Mucosa of rectum (tissue), 2 donors: ENCODE measurements at regions not wholly inside any gene's neighbourhood (a gene's known extent, or its start where the extent isn't known, plus 50 kb on each side); places are given as distances from the start of the nearest gene placed in this dataset.
A peak's percentile ranks its signal among the peaks of the same experiment; 100 is the strongest.

Source experiments
- H3K27ac ChIP-seq, 2 donors: one replicate each; pipeline ENCODE4 v1.7.0; 2013; ENCODE audit warnings: inconsistent platforms in 2 of 2, low read depth in 2 of 2, low read length in 2 of 2
- H3K27me3 ChIP-seq, 2 donors: one replicate each; pipeline ENCODE4 v1.7.0; 2013; ENCODE audit warnings: low read length in 2 of 2; ENCODE audit not compliant: control insufficient read depth in 2 of 2, insufficient read depth in 2 of 2
- H3K36me3 ChIP-seq, 2 donors: one replicate each; pipeline ENCODE4 v1.7.0; 2013; ENCODE audit warnings: low read length in 2 of 2; ENCODE audit not compliant: control insufficient read depth in 2 of 2, insufficient read depth in 2 of 2
- H3K4me1 ChIP-seq, 2 donors: one replicate each; pipeline ENCODE4 v1.7.0; 2013; ENCODE audit warnings: low read length in 2 of 2, mild to moderate bottlenecking in 1 of 2; ENCODE audit not compliant: control insufficient read depth in 2 of 2, insufficient read depth in 2 of 2
- H3K4me3 ChIP-seq, 2 donors: one replicate each; pipeline ENCODE4 v1.7.0; 2013; ENCODE audit warnings: low read length in 2 of 2
- H3K9ac ChIP-seq, 2 donors: one replicate each; pipeline ENCODE4 v1.7.0; 2013; ENCODE audit warnings: low read length in 2 of 2, low read depth in 1 of 2, mild to moderate bottlenecking in 1 of 2
- H3K9me3 ChIP-seq, 2 donors: one replicate each; pipeline ENCODE4 v1.7.0; 2013; ENCODE audit warnings: low read length in 2 of 2; ENCODE audit not compliant: control insufficient read depth in 2 of 2
- donor health status: healthy.
- donor health status: Normal muscosa, but diverticular disease.

GRCh38 chr5:77948476-77948875 is 172.3 kb upstream of the TBCA start:
- no peak overlapping the region for H3K9ac ChIP-seq
- H3K27me3 ChIP-seq: peaks cover 0 to 4% of the 10 kb centered on the region in 2 donors
- no peak overlapping the region for H3K27ac ChIP-seq
- no peaks in the 10 kb centered on the region for H3K9me3 ChIP-seq
- H3K4me1 ChIP-seq: no peaks in the 10 kb centered on the region
- no peak overlapping the region for H3K4me3 ChIP-seq
- no peaks in the 10 kb centered on the region for H3K36me3 ChIP-seq

- Histone ChIP-seq H3K4me3 (no peak overlapping the region), H3K27me3 (peaks cover 0 to 4% of the 10 kb centered on the region in 2 donors), H3K4me1 (no peaks in the 10 kb centered on the region), H3K36me3 (no peaks in the 10 kb centered on the region), H3K9ac (no peak overlapping the region), H3K9me3 (no peaks in the 10 kb centered on the region), H3K27ac (no peak overlapping the region)
Observed at GRCh38 chr5:77947041-77947428, 170.9 kb upstream of the TBCA start.

- Histone ChIP-seq H3K36me3 (no peaks in the 10 kb centered on the region), H3K9ac (no peak overlapping the region), H3K27ac (no peak overlapping the region), H3K4me1 (no peaks in the 10 kb centered on the region), H3K4me3 (no peak overlapping the region), H3K9me3 (no peaks in the 10 kb centered on the region), H3K27me3 (peaks cover 0 to 4% of the 10 kb centered on the region in 2 donors)
Observed at GRCh38 chr5:77946381-77947040, 170.4 kb upstream of the TBCA start.

- Histone ChIP-seq H3K27me3 (peaks cover 0 to 4% of the 10 kb centered on the region in 2 donors), H3K9ac (no peak overlapping the region), H3K4me3 (no peak overlapping the region), H3K9me3 (no peaks in the 10 kb centered on the region), H3K27ac (no peak overlapping the region), H3K4me1 (no peaks in the 10 kb centered on the region), H3K36me3 (no peaks in the 10 kb centered on the region)
Observed at GRCh38 chr5:77945874-77946273, 169.7 kb upstream of the TBCA start.

- Histone ChIP-seq H3K27me3 (peaks cover 0 to 4% of the 10 kb centered on the region in 2 donors), H3K27ac (no peak overlapping the region), H3K9ac (no peak overlapping the region), H3K4me3 (no peak overlapping the region), H3K36me3 (no peaks in the 10 kb centered on the region), H3K9me3 (no peaks in the 10 kb centered on the region), H3K4me1 (no peaks in the 10 kb centered on the region)
Observed at GRCh38 chr5:77944757-77945340, 168.7 kb upstream of the TBCA start.

GRCh38 chr5:77943851-77944250 is 167.7 kb upstream of the TBCA start:
- H3K4me1 ChIP-seq: no peaks in the 10 kb centered on the region
- H3K27ac ChIP-seq: no peak overlapping the region
- no peak overlapping the region for H3K9ac ChIP-seq
- no peak overlapping the region for H3K4me3 ChIP-seq
- H3K9me3 ChIP-seq: no peaks in the 10 kb centered on the region
- H3K36me3 ChIP-seq: no peaks in the 10 kb centered on the region
- peaks cover 0 to 4% of the 10 kb centered on the region in 2 donors for H3K27me3 ChIP-seq

- no peak overlapping the region for H3K4me3 ChIP-seq
- H3K4me1 ChIP-seq: no peaks in the 10 kb centered on the region
- peaks cover 0 to 4% of the 10 kb centered on the region in 2 donors for H3K27me3 ChIP-seq
- no peak overlapping the region for H3K27ac ChIP-seq
- no peak overlapping the region for H3K9ac ChIP-seq
- no peaks in the 10 kb centered on the region for H3K36me3 ChIP-seq
- H3K9me3 ChIP-seq: no peaks in the 10 kb centered on the region
Observed at GRCh38 chr5:77942578-77943239, 166.6 kb upstream of the TBCA start.

GRCh38 chr5:77937015-77937908 is 161.1 kb upstream of the TBCA start:
- no peaks in the 10 kb centered on the region for H3K9me3 ChIP-seq
- H3K27ac ChIP-seq: peak overlapping the region in 1 of 2 donors; percentile 5
- no peaks in the 10 kb centered on the region for H3K36me3 ChIP-seq
- no peaks in the 10 kb centered on the region for H3K4me1 ChIP-seq
- H3K4me3 ChIP-seq: peak overlapping the region in 1 of 2 donors; percentile 13
- no peak overlapping the region for H3K9ac ChIP-seq
- peaks cover 0 to 2% of the 10 kb centered on the region in 2 donors for H3K27me3 ChIP-seq

GRCh38 chr5:77936365-77936693 is 160.2 kb upstream of the TBCA start:
- no peaks in the 10 kb centered on the region for H3K4me1 ChIP-seq
- H3K9me3 ChIP-seq: no peaks in the 10 kb centered on the region
- H3K27me3 ChIP-seq: peaks cover 0 to 2% of the 10 kb centered on the region in 2 donors

More at GRCh38 chr5:77936365-77936693, 160.2 kb upstream of the TBCA start:
- H3K27ac ChIP-seq: no peak overlapping the region
- H3K9ac ChIP-seq: no peak overlapping the region
- no peaks in the 10 kb centered on the region for H3K36me3 ChIP-seq
- H3K4me3 ChIP-seq: no peak overlapping the region
